ENCODE measurements at regions not wholly inside any gene's neighbourhood (a gene's known extent, or its start where the extent isn't known, plus 50 kb on each side); places are given as distances from the start of the nearest gene placed in this dataset.

DNA sequence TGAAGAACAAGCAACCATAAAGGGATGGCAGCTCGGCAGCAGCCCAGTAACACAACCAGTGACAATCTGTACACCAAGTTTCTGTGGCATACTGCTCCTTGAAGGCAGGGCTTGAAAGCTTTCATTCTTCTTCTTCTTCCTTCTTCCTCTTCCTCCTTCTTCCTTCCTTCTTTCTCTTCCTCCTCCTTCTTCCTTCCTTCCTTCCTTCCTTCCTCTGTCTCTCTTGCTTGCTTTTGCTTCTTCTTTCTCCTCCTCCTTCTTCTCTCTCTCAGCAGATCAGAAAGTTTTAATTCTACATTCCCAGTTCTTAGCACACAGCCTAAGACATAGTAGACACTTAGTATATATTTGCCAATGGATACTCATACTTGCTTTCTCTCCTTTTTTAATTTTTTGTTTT is 95.9 kb downstream of the GLUL start:
- no peak for TF ChIP-seq POLR2A (IDR thresholded peaks at IDR 0.05)
- TF ChIP-seq, protein P1, sequence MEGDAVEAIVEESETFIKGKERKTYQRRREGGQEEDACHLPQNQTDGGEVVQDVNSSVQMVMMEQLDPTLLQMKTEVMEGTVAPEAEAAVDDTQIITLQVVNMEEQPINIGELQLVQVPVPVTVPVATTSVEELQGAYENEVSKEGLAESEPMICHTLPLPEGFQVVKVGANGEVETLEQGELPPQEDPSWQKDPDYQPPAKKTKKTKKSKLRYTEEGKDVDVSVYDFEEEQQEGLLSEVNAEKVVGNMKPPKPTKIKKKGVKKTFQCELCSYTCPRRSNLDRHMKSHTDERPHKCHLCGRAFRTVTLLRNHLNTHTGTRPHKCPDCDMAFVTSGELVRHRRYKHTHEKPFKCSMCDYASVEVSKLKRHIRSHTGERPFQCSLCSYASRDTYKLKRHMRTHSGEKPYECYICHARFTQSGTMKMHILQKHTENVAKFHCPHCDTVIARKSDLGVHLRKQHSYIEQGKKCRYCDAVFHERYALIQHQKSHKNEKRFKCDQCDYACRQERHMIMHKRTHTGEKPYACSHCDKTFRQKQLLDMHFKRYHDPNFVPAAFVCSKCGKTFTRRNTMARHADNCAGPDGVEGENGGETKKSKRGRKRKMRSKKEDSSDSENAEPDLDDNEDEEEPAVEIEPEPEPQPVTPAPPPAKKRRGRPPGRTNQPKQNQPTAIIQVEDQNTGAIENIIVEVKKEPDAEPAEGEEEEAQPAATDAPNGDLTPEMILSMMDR (IDR thresholded peaks at IDR 0.05): no peak

Data from ovary (tissue), 3 donors.